Nephron (organoid): ENCODE measurements at regions not wholly inside any gene's neighbourhood (a gene's known extent, or its start where the extent isn't known, plus 50 kb on each side); places are given as distances from the start of the nearest gene placed in this dataset.

Experiments
- H3K27ac Mint-ChIP-seq, 3 experiments: 2 replicates each; pipeline ENCODE4 v1.8.0; 2020; ENCODE audit warnings: mixed read lengths in 3 of 3, mild to moderate bottlenecking in 2 of 3, moderate library complexity in 1 of 3
- H3K27me3 Mint-ChIP-seq: 2 replicates; pipeline ENCODE4 v1.8.0; 2021; ENCODE audit warnings: low read depth, mild to moderate bottlenecking, moderate library complexity, mixed read lengths
- H3K36me3 Mint-ChIP-seq: 2 replicates; pipeline ENCODE4 v1.8.0; 2020; ENCODE audit warnings: low read depth, mixed read lengths
- H3K4me1 Mint-ChIP-seq: 2 replicates; pipeline ENCODE4 v1.8.0; 2020; ENCODE audit warnings: mixed read lengths
- H3K4me3 Mint-ChIP-seq, 3 experiments: 2 replicates each; pipeline ENCODE4 v1.8.0; 2020; ENCODE audit warnings: mild to moderate bottlenecking in 3 of 3, mixed read lengths in 3 of 3, moderate library complexity in 2 of 3
- H3K9me3 Mint-ChIP-seq: 2 replicates; pipeline ENCODE4 v1.8.0; 2020; ENCODE audit warnings: mixed read lengths
- CTCF ChIP-seq, 3 experiments: fragments of 200-600 bp; sonication (generic); IDR thresholded peaks; one replicate each; pipeline ENCODE4 v1.5.0; 2021; ENCODE audit warnings: antibody characterized with exemption in 3 of 3; ENCODE audit not compliant: unreplicated experiment in 3 of 3

GRCh38 chr14:53692451-53692850 is 264.2 kb downstream of the BMP4 start:
- no peak for TF ChIP-seq CTCF (IDR thresholded peaks at IDR 0.05; ENCODE audit: unreplicated experiment in 3 of 3)
- H3K27ac Mint-ChIP-seq, result no peak overlapping the region
- peaks cover 6% of the 10 kb centered on the region for H3K27me3 Mint-ChIP-seq
- no peaks in the 10 kb centered on the region for H3K36me3 Mint-ChIP-seq
- no peak overlapping the region for H3K4me3 Mint-ChIP-seq
- H3K9me3 Mint-ChIP-seq, result no peaks in the 10 kb centered on the region
- H3K4me1 Mint-ChIP-seq, result peaks cover 4% of the 10 kb centered on the region

GRCh38 chr14:53683229-53683628 is 273.4 kb downstream of the BMP4 start:
- peaks cover 8% of the 10 kb centered on the region for H3K27me3 Mint-ChIP-seq
- peaks cover 21% of the 10 kb centered on the region for H3K4me1 Mint-ChIP-seq
- no peak overlapping the region for H3K4me3 Mint-ChIP-seq
- no peak overlapping the region for H3K27ac Mint-ChIP-seq
- no peaks in the 10 kb centered on the region for H3K36me3 Mint-ChIP-seq
- TF ChIP-seq CTCF (IDR thresholded peaks at IDR 0.05; ENCODE audit: unreplicated experiment in 3 of 3), result no peak
- peaks cover 7% of the 10 kb centered on the region for H3K9me3 Mint-ChIP-seq

GRCh38 chr14:53672526-53672925 is 284.1 kb downstream of the BMP4 start:
- Mint-ChIP-seq H3K27ac (no peak overlapping the region), H3K36me3 (peaks cover 3% of the 10 kb centered on the region), H3K9me3 (peaks cover 3% of the 10 kb centered on the region), H3K27me3 (no peaks in the 10 kb centered on the region), H3K4me3 (no peak overlapping the region), H3K4me1 (no peaks in the 10 kb centered on the region)
- TF ChIP-seq CTCF (IDR thresholded peaks at IDR 0.05; ENCODE audit: unreplicated experiment in 3 of 3), result no peak

GRCh38 chr14:53670701-53671100 is 285.9 kb downstream of the BMP4 start:
- Mint-ChIP-seq H3K36me3 (no peaks in the 10 kb centered on the region), H3K4me3 (no peak overlapping the region), H3K27ac (no peak overlapping the region), H3K4me1 (no peaks in the 10 kb centered on the region), H3K9me3 (no peaks in the 10 kb centered on the region), H3K27me3 (peaks cover 5% of the 10 kb centered on the region)
- no peak for TF ChIP-seq CTCF (IDR thresholded peaks at IDR 0.05; ENCODE audit: unreplicated experiment in 3 of 3)

- Mint-ChIP-seq H3K4me3 (no peak overlapping the region), H3K9me3 (no peaks in the 10 kb centered on the region), H3K4me1 (no peaks in the 10 kb centered on the region), H3K27me3 (peaks cover 5% of the 10 kb centered on the region), H3K36me3 (no peaks in the 10 kb centered on the region), H3K27ac (no peak overlapping the region)
- no peak for TF ChIP-seq CTCF (IDR thresholded peaks at IDR 0.05; ENCODE audit: unreplicated experiment in 3 of 3)
Measured at GRCh38 chr14:53668897-53669296, 287.7 kb downstream of the BMP4 start.

GRCh38 chr14:53663709-53664108 is 292.9 kb downstream of the BMP4 start:
- Mint-ChIP-seq H3K27me3 (peaks cover 5% of the 10 kb centered on the region), H3K9me3 (no peaks in the 10 kb centered on the region), H3K4me3 (no peak overlapping the region), H3K36me3 (no peaks in the 10 kb centered on the region), H3K4me1 (no peaks in the 10 kb centered on the region), H3K27ac (peak overlapping the region in 1 of 3 experiments; percentile 43)
- peak in 2 of 3 experiments; percentile 28 to 44 for TF ChIP-seq CTCF (IDR thresholded peaks at IDR 0.05; ENCODE audit: unreplicated experiment in 3 of 3)
